CD14-positive monocyte (primary cell): ENCODE measurements at regions not wholly inside any gene's neighbourhood (a gene's known extent, or its start where the extent isn't known, plus 50 kb on each side); places are given as distances from the start of the nearest gene placed in this dataset.

Source experiments
- DNase-seq, 3 donors: peaks; one replicate each; pipeline ENCODE4 v3.0.0-alpha.2; 2011 to 2022
- H2AFZ ChIP-seq: 2 replicates; pipeline ENCODE4 v1.6.0; 2012; ENCODE audit warnings: mild to moderate bottlenecking, low read depth, low read length, inconsistent platforms; ENCODE audit not compliant: insufficient read depth, poor library complexity, severe bottlenecking
- H3K27ac ChIP-seq, 2 donors: 1 replicate in 1 of 2; 2 replicates in 1 of 2; pipeline ENCODE4 v1.5.1; 2012 to 2013; ENCODE audit warnings: low read length in 2 of 2, control low read depth in 1 of 2, inconsistent platforms in 1 of 2, low read depth in 1 of 2, mild to moderate bottlenecking in 1 of 2
- H3K27me3 ChIP-seq, 2 donors: one replicate each; pipeline versions ENCODE4 v1.6.0 to v1.6.1; 2011 to 2013; ENCODE audit warnings: low read length in 2 of 2; ENCODE audit not compliant: control insufficient read depth in 2 of 2, insufficient read depth in 2 of 2
- H3K36me3 ChIP-seq, 2 donors: replicated peaks in 1 of 2; 1 replicate in 1 of 2; 2 replicates in 1 of 2; pipeline versions ENCODE4 v1.5.1 to v1.6.1; 2012 to 2013; ENCODE audit warnings: low read length in 2 of 2, control low read depth in 1 of 2, inconsistent platforms in 1 of 2, mild to moderate bottlenecking in 1 of 2; ENCODE audit not compliant: insufficient read depth in 2 of 2, control insufficient read depth in 1 of 2
- H3K4me1 ChIP-seq, 2 donors: 1 replicate in 1 of 2; 2 replicates in 1 of 2; pipeline versions ENCODE4 v1.5.1 to v1.6.1; 2012 to 2013; ENCODE audit warnings: low read length in 2 of 2, control low read depth in 1 of 2, inconsistent platforms in 1 of 2, mild to moderate bottlenecking in 1 of 2, moderate library complexity in 1 of 2; ENCODE audit not compliant: insufficient read depth in 2 of 2, control insufficient read depth in 1 of 2
- H3K4me2 ChIP-seq: replicated peaks from 2 replicates; pipeline ENCODE3; 2012; ENCODE audit warnings: low read length, moderate library complexity, mild to moderate bottlenecking; ENCODE audit not compliant: poor library complexity, severe bottlenecking; ENCODE audit errors: extremely low read depth
- H3K4me3 ChIP-seq, 3 experiments: fragments of 200-600 bp in 1 of 3; sonication (generic) in 1 of 3; replicated peaks in 1 of 3; 1 replicate in 2 of 3; 2 replicates in 1 of 3; pipeline ENCODE4 v1.5.1; 2011 to 2013; ENCODE audit warnings: low read length in 3 of 3, mild to moderate bottlenecking in 3 of 3, control low read depth in 2 of 3, low read depth in 2 of 3, inconsistent platforms in 1 of 3, moderate library complexity in 1 of 3
- H3K79me2 ChIP-seq: 2 replicates; pipeline ENCODE4 v1.6.0; 2012; ENCODE audit warnings: mild to moderate bottlenecking, control low read depth, inconsistent platforms, low read length, moderate library complexity; ENCODE audit not compliant: insufficient read depth
- H3K9ac ChIP-seq: 2 replicates; pipeline ENCODE4 v1.6.0; 2017; ENCODE audit warnings: low read length, mild to moderate bottlenecking; ENCODE audit not compliant: insufficient read depth, poor library complexity, severe bottlenecking
- H3K9me3 ChIP-seq, 2 donors: replicated peaks in 1 of 2; 1 replicate in 1 of 2; 2 replicates in 1 of 2; pipeline versions ENCODE4 v1.5.1 to v1.6.1; 2012 to 2013; ENCODE audit warnings: low read length in 2 of 2, control low read depth in 1 of 2; ENCODE audit not compliant: control insufficient read depth in 1 of 2, insufficient read depth in 1 of 2
- H4K20me1 ChIP-seq: 2 replicates; pipeline ENCODE4 v1.6.0; 2012; ENCODE audit warnings: mild to moderate bottlenecking, low read length, control low read depth, moderate library complexity; ENCODE audit not compliant: insufficient read depth
- H3K27ac Mint-ChIP-seq, 7 donors: one replicate each; pipeline ENCODE4 v1.8.0; 2020; ENCODE audit warnings: mild to moderate bottlenecking in 7 of 7, mixed read lengths in 7 of 7, moderate library complexity in 6 of 7, inconsistent platforms in 2 of 7
- H3K27me3 Mint-ChIP-seq, 3 donors: one replicate each; pipeline ENCODE4 v1.8.0; 2021 to 2022; ENCODE audit warnings: low read depth in 3 of 3, mild to moderate bottlenecking in 3 of 3, mixed read lengths in 3 of 3, moderate library complexity in 3 of 3, inconsistent platforms in 1 of 3
- H3K36me3 Mint-ChIP-seq, 2 donors: one replicate each; pipeline ENCODE4 v1.8.0; 2020; ENCODE audit warnings: mixed read lengths in 2 of 2, inconsistent platforms in 1 of 2, mild to moderate bottlenecking in 1 of 2
- H3K4me1 Mint-ChIP-seq: one replicate; pipeline ENCODE4 v1.8.0; 2020; ENCODE audit warnings: mild to moderate bottlenecking, mixed read lengths
- H3K4me3 Mint-ChIP-seq, 2 donors: one replicate each; pipeline ENCODE4 v1.8.0; 2020; ENCODE audit warnings: mild to moderate bottlenecking in 2 of 2, mixed read lengths in 2 of 2, moderate library complexity in 1 of 2
- H3K9me3 Mint-ChIP-seq, 7 donors: one replicate each; pipeline ENCODE4 v1.8.0; 2020 to 2022; ENCODE audit warnings: mixed read lengths in 7 of 7, mild to moderate bottlenecking in 6 of 7, moderate library complexity in 6 of 7, inconsistent platforms in 2 of 7
- CTCF ChIP-seq: fragments of 200-600 bp; IDR thresholded peaks from one replicate; pipeline ENCODE4 v1.8.0; 2022; ENCODE audit warnings: antibody characterized with exemption, mild to moderate bottlenecking
- WGBS: methylation state at CpG from one replicate; pipeline ENCODE4 v1.1.5; 2013; ENCODE audit warnings: missing lambda C conversion rate; ENCODE audit not compliant: insufficient coverage; 5-methylcytosine and 5-hydroxymethylcytosine counted together
- intact Hi-C, 2 donors: fragments of 100-400 bp; cut with micrococcal nuclease; formaldehyde crosslinking; loops; one replicate each; pipeline versions ENCODE4 v1.15.0 to v1.15.1; 2023

GRCh38 chr22:41030891-41031290 is 61.5 kb upstream of the EP300 start:
- no peak overlapping the region for H3K4me3 Mint-ChIP-seq
- TF ChIP-seq CTCF: no peak
- WGBS: 60% methylated on average over 1 of the region's 4 CpGs

GRCh38 chr22:41034706-41035105 is 57.7 kb upstream of the EP300 start:
- H3K4me3 Mint-ChIP-seq: peak overlapping the region; percentile 12 to 73
- H3K27ac Mint-ChIP-seq: peak overlapping the region; percentile 56 to 85 (median 74)

More at GRCh38 chr22:41030891-41031290, 61.5 kb upstream of the EP300 start:
- H3K36me3 Mint-ChIP-seq: no peaks in the 10 kb centered on the region
- Histone ChIP-seq H3K9me3 (no peaks in the 10 kb centered on the region), H2AFZ (no peak overlapping the region), H4K20me1 (no peaks in the 10 kb centered on the region), H3K27me3 (no peaks in the 10 kb centered on the region), H3K4me1 (peaks cover 34 to 47% of the 10 kb centered on the region in 2 donors), H3K4me3 (no peak overlapping the region), H3K27ac (no peak overlapping the region), H3K9ac (no peak overlapping the region), H3K36me3 (no peaks in the 10 kb centered on the region), H3K4me2 (no peak overlapping the region), H3K79me2 (no peaks in the 10 kb centered on the region)
- no peak overlapping the region for H3K27ac Mint-ChIP-seq
- DNase-seq: no peak
- peaks cover 0 to 2% (median 0%) of the 10 kb centered on the region in 7 donors for H3K9me3 Mint-ChIP-seq
- intact Hi-C loops: no loop called here
- peaks cover 0 to 2% (median 1%) of the 10 kb centered on the region in 3 donors for H3K27me3 Mint-ChIP-seq
- peaks cover 53% of the 10 kb centered on the region for H3K4me1 Mint-ChIP-seq

More at GRCh38 chr22:41034706-41035105, 57.7 kb upstream of the EP300 start:
- no peaks in the 10 kb centered on the region for H4K20me1 ChIP-seq
- peaks cover 1 to 2% (median 2%) of the 10 kb centered on the region in 3 donors for H3K27me3 Mint-ChIP-seq
- no peaks in the 10 kb centered on the region for H3K27me3 ChIP-seq
- H3K4me1 Mint-ChIP-seq: peaks cover 41% of the 10 kb centered on the region
- no peaks in the 10 kb centered on the region for H3K9me3 Mint-ChIP-seq
- peak; percentile 48 to 75 (median 61) for DNase-seq
- no peaks in the 10 kb centered on the region for H3K9me3 ChIP-seq
- peak overlapping the region in 1 of 2 donors; percentile 47 for H3K27ac ChIP-seq
- no peaks in the 10 kb centered on the region for H3K36me3 ChIP-seq
- intact Hi-C loops: no loop called here
- no peak overlapping the region for H3K9ac ChIP-seq
- no peaks in the 10 kb centered on the region for H3K36me3 Mint-ChIP-seq
- no peaks in the 10 kb centered on the region for H3K79me2 ChIP-seq
- peak overlapping the region; percentile 31 for H2AFZ ChIP-seq
- WGBS: 50% methylated on average over 2 of the region's 4 CpGs
- TF ChIP-seq CTCF: no peak
- H3K4me1 ChIP-seq: peaks cover 31 to 41% of the 10 kb centered on the region in 2 donors
- peak overlapping the region in 1 of 3 experiments; percentile 22 for H3K4me3 ChIP-seq
- peak overlapping the region; percentile 27 for H3K4me2 ChIP-seq
